WTC11 (cell line): ENCODE measurements at regions not wholly inside any gene's neighbourhood (a gene's known extent, or its start where the extent isn't known, plus 50 kb on each side); places are given as distances from the start of the nearest gene placed in this dataset.

Source experiments
- ATAC-seq: fragments of 200-7000 bp; cut with Tn5 transposase; 2 replicates; pipeline ENCODE4 v1.10.0; 2021; ENCODE audit warnings: mild to moderate bottlenecking, moderate library complexity
- CTCF ChIA-PET: fragments of 300-600 bp; sonication (Branson Sonifier 250); formaldehyde crosslinking; loops from one replicate; lab custom pipeline; 2021; ENCODE audit warnings: antibody characterized with exemption; lab: Charles Lee
- POLR2A ChIA-PET: fragments of 350-600 bp; sonication (Branson Sonifier 250); formaldehyde crosslinking; loops from one replicate; lab custom pipeline; 2021; ENCODE audit warnings: antibody characterized with exemption; lab: Charles Lee
- DNase-seq: peaks from one replicate; pipeline ENCODE4 v3.0.0; 2021; ENCODE audit warnings: low spot score
- H3K27ac Mint-ChIP-seq: 2 replicates; pipeline ENCODE4 v1.8.0; 2021; ENCODE audit warnings: mixed read lengths
- H3K27me3 Mint-ChIP-seq: 2 replicates; pipeline ENCODE4 v1.8.0; 2021; ENCODE audit warnings: low read depth, mild to moderate bottlenecking, moderate library complexity, mixed read lengths
- H3K36me3 Mint-ChIP-seq: 2 replicates; pipeline ENCODE4 v1.8.0; 2021; ENCODE audit warnings: mixed read lengths
- H3K4me1 Mint-ChIP-seq: 2 replicates; pipeline ENCODE4 v1.8.0; 2022; ENCODE audit warnings: mixed read lengths
- H3K4me3 Mint-ChIP-seq: 2 replicates; pipeline ENCODE4 v1.8.0; 2021; ENCODE audit warnings: mild to moderate bottlenecking, moderate library complexity, mixed read lengths
- H3K9me3 Mint-ChIP-seq: 2 replicates; pipeline ENCODE4 v1.8.0; 2021; ENCODE audit warnings: mixed read lengths
- AFF4 ChIP-seq: sonication (generic); formaldehyde crosslinking; IDR thresholded peaks from 2 replicates; pipeline ENCODE4 v1.8.1; 2023; ENCODE audit warnings: mild to moderate bottlenecking, missing genetic modification reagents, borderline replicate concordance
- CREB1 ChIP-seq: sonication (generic); formaldehyde crosslinking; IDR thresholded peaks from 2 replicates; pipeline ENCODE4 v1.8.0; 2023; ENCODE audit warnings: mild to moderate bottlenecking, missing genetic modification reagents
- FOXJ3 ChIP-seq: sonication (generic); formaldehyde crosslinking; IDR thresholded peaks from 2 replicates; pipeline ENCODE4 v1.9.0; 2021; ENCODE audit warnings: missing genetic modification reagents, mild to moderate bottlenecking, borderline replicate concordance
- GABPB1 ChIP-seq: sonication (generic); formaldehyde crosslinking; IDR thresholded peaks from 2 replicates; pipeline ENCODE4 v1.8.1; 2023; ENCODE audit warnings: mild to moderate bottlenecking, missing genetic modification reagents
- IRF2 ChIP-seq: sonication (generic); formaldehyde crosslinking; IDR thresholded peaks from 2 replicates; pipeline ENCODE4 v1.8.0; 2022; ENCODE audit warnings: low read depth, missing genetic modification reagents, borderline replicate concordance
- NR2C2 ChIP-seq: sonication (generic); formaldehyde crosslinking; IDR thresholded peaks from 2 replicates; pipeline ENCODE4 v1.8.0; 2022; ENCODE audit warnings: mild to moderate bottlenecking, missing genetic modification reagents
- PRRX2 ChIP-seq: fragments of 250-450 bp; sonication (Bioruptor Pico); IDR thresholded peaks from 2 replicates; pipeline ENCODE4 v1.8.0; 2021; ENCODE audit warnings: mild to moderate bottlenecking
- SOX15 ChIP-seq: fragments of 250-450 bp; sonication (Bioruptor Pico); IDR thresholded peaks from 2 replicates; pipeline ENCODE4 v1.9.0; 2021; ENCODE audit warnings: mild to moderate bottlenecking
- TP53 ChIP-seq: sonication (generic); formaldehyde crosslinking; IDR thresholded peaks from 2 replicates; pipeline ENCODE4 v1.8.1; 2023; ENCODE audit warnings: mild to moderate bottlenecking, missing genetic modification reagents
- USF2 ChIP-seq: sonication (generic); formaldehyde crosslinking; IDR thresholded peaks from 2 replicates; pipeline ENCODE4 v1.8.1; 2023; ENCODE audit warnings: mild to moderate bottlenecking, missing genetic modification reagents, moderate library complexity
- ZBTB21 ChIP-seq: sonication (generic); formaldehyde crosslinking; IDR thresholded peaks from 2 replicates; pipeline ENCODE4 v1.8.1; 2023; ENCODE audit warnings: mild to moderate bottlenecking, missing genetic modification reagents, borderline replicate concordance
- ZMAT4 ChIP-seq: fragments of 250-450 bp; sonication (Bioruptor Pico); IDR thresholded peaks from 2 replicates; pipeline ENCODE4 v1.9.0; 2021; ENCODE audit warnings: mild to moderate bottlenecking
- ZNF121 ChIP-seq: sonication (generic); formaldehyde crosslinking; IDR thresholded peaks from 2 replicates; pipeline ENCODE4 v1.8.0; 2023; ENCODE audit warnings: missing genetic modification reagents
- ZNF138 ChIP-seq: sonication (generic); formaldehyde crosslinking; conservative IDR thresholded peaks from 2 replicates; pipeline ENCODE4 v1.8.1; 2022; ENCODE audit warnings: mild to moderate bottlenecking, moderate library complexity, missing genetic modification reagents
- ZNF232 ChIP-seq: sonication (generic); formaldehyde crosslinking; IDR thresholded peaks from 2 replicates; pipeline ENCODE4 v1.8.0; 2022; ENCODE audit warnings: mild to moderate bottlenecking, missing genetic modification reagents
- ZNF263 ChIP-seq: sonication (generic); formaldehyde crosslinking; IDR thresholded peaks from 2 replicates; pipeline ENCODE4 v1.8.1; 2022; ENCODE audit warnings: low read depth, mild to moderate bottlenecking, moderate library complexity, missing genetic modification reagents
- TF ChIP-seq, protein P1 (sequence below): sonication (generic); formaldehyde crosslinking; IDR thresholded peaks from 2 replicates; pipeline ENCODE4 v1.8.0; 2022; ENCODE audit warnings: missing genetic modification reagents

GRCh38 chr1:195327361-195327760 is 1280.9 kb downstream of the KCNT2 start:
- no peak for TF ChIP-seq SOX15 (CRISPR knock-in tag)
- TF ChIP-seq USF2 (CRISPR knock-in tag), result no peak
- TF ChIP-seq ZNF232 (CRISPR knock-in tag), result no peak
- TF ChIP-seq CREB1 (CRISPR knock-in tag), result no peak
- TF ChIP-seq, all 79 proteins: peak for 0
- CTCF ChIA-PET, result no interaction called here

DNA sequence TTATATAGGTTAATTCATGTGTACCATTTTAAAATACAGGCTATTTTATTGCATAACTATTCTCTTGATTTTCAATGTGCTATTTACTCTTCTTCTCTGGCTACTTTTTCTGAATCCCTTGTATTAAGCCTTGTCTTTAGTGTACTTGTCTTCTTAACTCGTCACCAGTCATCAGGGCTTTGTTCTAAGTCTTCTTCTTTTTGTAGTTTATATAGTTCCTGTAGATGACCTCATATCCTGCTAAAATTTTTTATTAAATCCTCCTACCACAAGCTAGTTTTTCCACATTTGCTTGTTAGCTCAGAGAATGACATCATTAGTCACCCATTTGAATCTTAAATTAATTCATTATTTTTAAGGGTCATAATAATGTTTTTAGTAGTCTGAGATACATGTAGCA is 1281.9 kb downstream of the KCNT2 start:
- TF ChIP-seq GABPB1 (CRISPR knock-in tag) (no peak), AFF4 (no peak), NR2C2 (CRISPR knock-in tag) (no peak), ZNF121 (no peak), FOXJ3 (CRISPR knock-in tag) (no peak), ZMAT4 (CRISPR knock-in tag) (no peak), ZNF138 (CRISPR knock-in tag) (no peak), PRRX2 (no peak), IRF2 (CRISPR knock-in tag) (no peak), ZNF263 (no peak), TP53 (CRISPR knock-in tag) (no peak), ZBTB21 (CRISPR knock-in tag) (no peak)
- TF ChIP-seq, protein P1, sequence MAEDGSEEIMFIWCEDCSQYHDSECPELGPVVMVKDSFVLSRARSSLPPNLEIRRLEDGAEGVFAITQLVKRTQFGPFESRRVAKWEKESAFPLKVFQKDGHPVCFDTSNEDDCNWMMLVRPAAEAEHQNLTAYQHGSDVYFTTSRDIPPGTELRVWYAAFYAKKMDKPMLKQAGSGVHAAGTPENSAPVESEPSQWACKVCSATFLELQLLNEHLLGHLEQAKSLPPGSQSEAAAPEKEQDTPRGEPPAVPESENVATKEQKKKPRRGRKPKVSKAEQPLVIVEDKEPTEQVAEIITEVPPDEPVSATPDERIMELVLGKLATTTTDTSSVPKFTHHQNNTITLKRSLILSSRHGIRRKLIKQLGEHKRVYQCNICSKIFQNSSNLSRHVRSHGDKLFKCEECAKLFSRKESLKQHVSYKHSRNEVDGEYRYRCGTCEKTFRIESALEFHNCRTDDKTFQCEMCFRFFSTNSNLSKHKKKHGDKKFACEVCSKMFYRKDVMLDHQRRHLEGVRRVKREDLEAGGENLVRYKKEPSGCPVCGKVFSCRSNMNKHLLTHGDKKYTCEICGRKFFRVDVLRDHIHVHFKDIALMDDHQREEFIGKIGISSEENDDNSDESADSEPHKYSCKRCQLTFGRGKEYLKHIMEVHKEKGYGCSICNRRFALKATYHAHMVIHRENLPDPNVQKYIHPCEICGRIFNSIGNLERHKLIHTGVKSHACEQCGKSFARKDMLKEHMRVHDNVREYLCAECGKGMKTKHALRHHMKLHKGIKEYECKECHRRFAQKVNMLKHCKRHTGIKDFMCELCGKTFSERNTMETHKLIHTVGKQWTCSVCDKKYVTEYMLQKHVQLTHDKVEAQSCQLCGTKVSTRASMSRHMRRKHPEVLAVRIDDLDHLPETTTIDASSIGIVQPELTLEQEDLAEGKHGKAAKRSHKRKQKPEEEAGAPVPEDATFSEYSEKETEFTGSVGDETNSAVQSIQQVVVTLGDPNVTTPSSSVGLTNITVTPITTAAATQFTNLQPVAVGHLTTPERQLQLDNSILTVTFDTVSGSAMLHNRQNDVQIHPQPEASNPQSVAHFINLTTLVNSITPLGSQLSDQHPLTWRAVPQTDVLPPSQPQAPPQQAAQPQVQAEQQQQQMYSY (CRISPR knock-in tag), result no peak
- CTCF ChIA-PET, result no interaction called here
- H3K27ac Mint-ChIP-seq, result no peak overlapping the region
- H3K4me1 Mint-ChIP-seq, result no peaks in the 10 kb centered on the region
- no peak overlapping the region for H3K4me3 Mint-ChIP-seq
- DNase-seq (no peak), ATAC-seq (no peak)
- H3K27me3 Mint-ChIP-seq, result no peaks in the 10 kb centered on the region
- H3K9me3 Mint-ChIP-seq, result no peaks in the 10 kb centered on the region
- no peaks in the 10 kb centered on the region for H3K36me3 Mint-ChIP-seq
- POLR2A ChIA-PET, result no interaction called here

More at GRCh38 chr1:195327361-195327760, 1280.9 kb downstream of the KCNT2 start:
- ATAC-seq (no peak), DNase-seq (no peak)
- Mint-ChIP-seq H3K36me3 (no peaks in the 10 kb centered on the region), H3K9me3 (no peaks in the 10 kb centered on the region), H3K27me3 (no peaks in the 10 kb centered on the region), H3K4me3 (no peak overlapping the region), H3K4me1 (no peaks in the 10 kb centered on the region), H3K27ac (no peak overlapping the region)
- POLR2A ChIA-PET, result no interaction called here
